ENCODE measurements at regions not wholly inside any gene's neighbourhood (a gene's known extent, or its start where the extent isn't known, plus 50 kb on each side); places are given as distances from the start of the nearest gene placed in this dataset.

DNA sequence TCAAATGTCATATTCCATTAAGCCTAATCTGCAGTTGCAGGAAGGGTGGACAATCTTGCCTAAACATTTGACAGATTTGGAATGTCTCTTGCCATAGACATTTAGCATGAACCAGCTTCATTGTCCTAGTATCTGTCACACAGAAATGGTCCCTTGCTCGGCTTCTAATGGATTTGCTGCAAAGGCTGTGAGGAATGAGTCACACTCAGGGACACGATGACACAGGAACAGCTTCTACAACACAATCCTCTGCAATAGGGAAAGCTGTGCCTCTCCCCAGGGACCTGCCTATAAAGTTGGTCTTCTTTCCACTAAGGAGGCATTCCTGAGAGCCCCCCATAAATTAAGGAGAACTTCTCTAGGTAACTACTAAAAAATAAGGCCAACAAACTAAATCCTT lies 155.1 kb upstream of the L3MBTL4 start:
- TF ChIP-seq YY1 (IDR thresholded peaks at IDR 0.05; ENCODE audit: low read depth) (no peak), EGR1 (IDR thresholded peaks at IDR 0.05) (no peak), FOXM1 (IDR thresholded peaks at IDR 0.05; ENCODE audit: borderline replicate concordance, low read depth) (no peak), CEBPB (IDR thresholded peaks at IDR 0.05) (no peak)

DNA sequence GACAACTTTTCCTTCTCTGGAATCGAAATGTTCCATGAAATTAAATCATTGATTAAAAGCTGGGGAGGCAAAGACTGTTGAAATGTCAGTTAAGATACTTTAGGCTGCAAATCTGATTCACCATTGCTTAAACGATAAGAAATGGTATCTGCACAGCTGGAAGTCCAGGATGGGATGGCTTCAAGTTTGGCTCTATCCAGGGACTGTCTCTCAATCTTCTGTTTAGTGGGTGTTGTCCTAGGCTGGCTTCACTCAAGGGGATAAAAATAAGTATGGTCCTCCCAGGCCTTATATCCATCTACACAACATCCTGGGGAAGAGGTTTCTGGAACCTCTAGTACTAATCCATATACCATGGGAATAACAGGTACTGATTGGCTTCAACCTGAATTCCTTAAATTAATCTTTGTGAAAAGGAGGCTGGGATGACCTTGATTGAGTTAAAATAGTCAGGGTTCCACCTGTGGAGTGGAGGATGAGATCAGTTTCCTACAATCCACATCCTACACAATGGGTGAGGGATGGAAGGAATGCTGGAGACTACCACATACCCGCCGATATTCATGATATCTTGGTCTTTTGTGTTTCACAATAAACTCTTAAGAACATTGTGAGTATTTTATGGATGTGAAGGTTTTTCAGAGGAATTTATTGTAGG lies 156.0 kb upstream of the L3MBTL4 start:
- TF ChIP-seq, protein P1, sequence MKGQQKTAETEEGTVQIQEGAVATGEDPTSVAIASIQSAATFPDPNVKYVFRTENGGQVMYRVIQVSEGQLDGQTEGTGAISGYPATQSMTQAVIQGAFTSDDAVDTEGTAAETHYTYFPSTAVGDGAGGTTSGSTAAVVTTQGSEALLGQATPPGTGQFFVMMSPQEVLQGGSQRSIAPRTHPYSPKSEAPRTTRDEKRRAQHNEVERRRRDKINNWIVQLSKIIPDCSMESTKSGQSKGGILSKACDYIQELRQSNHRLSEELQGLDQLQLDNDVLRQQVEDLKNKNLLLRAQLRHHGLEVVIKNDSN (IDR thresholded peaks at IDR 0.05) = no peak
- TF ChIP-seq EP300 (IDR thresholded peaks at IDR 0.05; ENCODE audit: borderline replicate concordance) (no peak), FOXM1 (IDR thresholded peaks at IDR 0.05; ENCODE audit: borderline replicate concordance, low read depth) (no peak), TCF12 (IDR thresholded peaks at IDR 0.05; ENCODE audit: low read depth) (no peak), RAD21 (IDR thresholded peaks at IDR 0.05; ENCODE audit: low read depth) (no peak), CEBPB (IDR thresholded peaks at IDR 0.05) (no peak), NFIC (IDR thresholded peaks at IDR 0.05) (no peak), TAF1 (IDR thresholded peaks at IDR 0.05; ENCODE audit: low read depth) (no peak), YY1 (IDR thresholded peaks at IDR 0.05; ENCODE audit: low read depth) (no peak), TEAD4 (IDR thresholded peaks at IDR 0.05) (no peak), EGR1 (IDR thresholded peaks at IDR 0.05) (no peak), ZBTB7A (IDR thresholded peaks at IDR 0.05; ENCODE audit: low read depth) (no peak), CREB1 (IDR thresholded peaks at IDR 0.05; ENCODE audit: low read depth) (no peak)
- TF ChIP-seq, protein P2, sequence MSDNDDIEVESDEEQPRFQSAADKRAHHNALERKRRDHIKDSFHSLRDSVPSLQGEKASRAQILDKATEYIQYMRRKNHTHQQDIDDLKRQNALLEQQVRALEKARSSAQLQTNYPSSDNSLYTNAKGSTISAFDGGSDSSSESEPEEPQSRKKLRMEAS (IDR thresholded peaks at IDR 0.05) = no peak
- TF ChIP-seq, protein P3, sequence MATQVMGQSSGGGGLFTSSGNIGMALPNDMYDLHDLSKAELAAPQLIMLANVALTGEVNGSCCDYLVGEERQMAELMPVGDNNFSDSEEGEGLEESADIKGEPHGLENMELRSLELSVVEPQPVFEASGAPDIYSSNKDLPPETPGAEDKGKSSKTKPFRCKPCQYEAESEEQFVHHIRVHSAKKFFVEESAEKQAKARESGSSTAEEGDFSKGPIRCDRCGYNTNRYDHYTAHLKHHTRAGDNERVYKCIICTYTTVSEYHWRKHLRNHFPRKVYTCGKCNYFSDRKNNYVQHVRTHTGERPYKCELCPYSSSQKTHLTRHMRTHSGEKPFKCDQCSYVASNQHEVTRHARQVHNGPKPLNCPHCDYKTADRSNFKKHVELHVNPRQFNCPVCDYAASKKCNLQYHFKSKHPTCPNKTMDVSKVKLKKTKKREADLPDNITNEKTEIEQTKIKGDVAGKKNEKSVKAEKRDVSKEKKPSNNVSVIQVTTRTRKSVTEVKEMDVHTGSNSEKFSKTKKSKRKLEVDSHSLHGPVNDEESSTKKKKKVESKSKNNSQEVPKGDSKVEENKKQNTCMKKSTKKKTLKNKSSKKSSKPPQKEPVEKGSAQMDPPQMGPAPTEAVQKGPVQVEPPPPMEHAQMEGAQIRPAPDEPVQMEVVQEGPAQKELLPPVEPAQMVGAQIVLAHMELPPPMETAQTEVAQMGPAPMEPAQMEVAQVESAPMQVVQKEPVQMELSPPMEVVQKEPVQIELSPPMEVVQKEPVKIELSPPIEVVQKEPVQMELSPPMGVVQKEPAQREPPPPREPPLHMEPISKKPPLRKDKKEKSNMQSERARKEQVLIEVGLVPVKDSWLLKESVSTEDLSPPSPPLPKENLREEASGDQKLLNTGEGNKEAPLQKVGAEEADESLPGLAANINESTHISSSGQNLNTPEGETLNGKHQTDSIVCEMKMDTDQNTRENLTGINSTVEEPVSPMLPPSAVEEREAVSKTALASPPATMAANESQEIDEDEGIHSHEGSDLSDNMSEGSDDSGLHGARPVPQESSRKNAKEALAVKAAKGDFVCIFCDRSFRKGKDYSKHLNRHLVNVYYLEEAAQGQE (IDR thresholded peaks at IDR 0.05; ENCODE audit: low read depth) = no peak

DNA sequence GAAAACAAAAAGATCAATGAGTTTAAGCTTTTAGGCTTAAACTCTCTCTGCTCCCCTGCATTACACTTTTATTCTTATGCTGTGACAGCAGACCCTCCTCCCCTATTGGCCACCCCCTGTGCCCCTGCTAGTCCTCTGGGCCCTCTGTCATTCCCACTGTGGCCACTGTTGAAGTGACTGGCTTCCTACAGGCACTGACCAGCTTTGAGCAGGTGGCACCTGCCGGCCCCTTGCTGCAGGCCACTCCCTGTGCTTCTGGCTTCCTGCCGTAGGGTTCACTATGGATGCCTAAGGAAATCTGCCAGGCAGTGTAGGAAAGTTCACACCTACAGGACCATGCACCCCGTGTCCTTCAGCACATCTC lies 156.5 kb upstream of the L3MBTL4 start:
- TF ChIP-seq YY1 (IDR thresholded peaks at IDR 0.05; ENCODE audit: low read depth) (no peak), TAF1 (IDR thresholded peaks at IDR 0.05; ENCODE audit: low read depth) (no peak), FOXM1 (IDR thresholded peaks at IDR 0.05; ENCODE audit: borderline replicate concordance, low read depth) (no peak), EP300 (IDR thresholded peaks at IDR 0.05; ENCODE audit: borderline replicate concordance) (no peak), CEBPB (IDR thresholded peaks at IDR 0.05) (no peak), RAD21 (IDR thresholded peaks at IDR 0.05; ENCODE audit: low read depth) (no peak), NFIC (IDR thresholded peaks at IDR 0.05) (no peak), EGR1 (IDR thresholded peaks at IDR 0.05) (no peak), CREB1 (IDR thresholded peaks at IDR 0.05; ENCODE audit: low read depth) (no peak), TEAD4 (IDR thresholded peaks at IDR 0.05) (no peak), ZBTB7A (IDR thresholded peaks at IDR 0.05; ENCODE audit: low read depth) (no peak), TCF12 (IDR thresholded peaks at IDR 0.05; ENCODE audit: low read depth) (no peak)
- TF ChIP-seq, protein P1 (IDR thresholded peaks at IDR 0.05) = no peak
- TF ChIP-seq, protein P2 (IDR thresholded peaks at IDR 0.05) = no peak
- TF ChIP-seq, protein P3 (IDR thresholded peaks at IDR 0.05; ENCODE audit: low read depth) = no peak

DNA sequence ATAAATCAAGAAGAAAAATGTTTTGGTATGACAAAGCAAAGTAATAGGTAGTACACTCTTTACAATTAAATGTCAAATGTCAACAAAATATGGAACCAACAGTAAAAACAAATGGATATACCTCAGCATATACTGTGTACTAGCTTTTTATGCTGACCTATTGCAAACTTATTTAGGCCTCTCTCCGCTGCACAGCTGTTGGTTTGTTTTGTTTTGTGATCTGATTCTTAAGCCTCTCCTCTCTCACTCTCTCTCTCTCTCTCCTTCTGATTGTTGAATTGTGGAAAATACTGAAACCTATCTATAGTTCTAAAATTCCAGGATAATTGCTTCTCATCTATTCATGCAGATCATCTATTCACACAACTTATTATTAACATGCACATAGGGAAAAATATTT lies 154.9 kb upstream of the ARHGAP28 start:
- TF ChIP-seq ZBTB7A (IDR thresholded peaks at IDR 0.05; ENCODE audit: low read depth) = no peak
- no peak for TF ChIP-seq YY1 (IDR thresholded peaks at IDR 0.05; ENCODE audit: low read depth)
- TF ChIP-seq, protein P2 (IDR thresholded peaks at IDR 0.05) = no peak
- no peak for TF ChIP-seq CREB1 (IDR thresholded peaks at IDR 0.05; ENCODE audit: low read depth)
- no peak for TF ChIP-seq NFIC (IDR thresholded peaks at IDR 0.05)
- TF ChIP-seq TCF12 (IDR thresholded peaks at IDR 0.05; ENCODE audit: low read depth) = no peak
- TF ChIP-seq CEBPB (IDR thresholded peaks at IDR 0.05) = no peak
- TF ChIP-seq TEAD4 (IDR thresholded peaks at IDR 0.05) = no peak
- no peak for TF ChIP-seq EP300 (IDR thresholded peaks at IDR 0.05; ENCODE audit: borderline replicate concordance)
- TF ChIP-seq TAF1 (IDR thresholded peaks at IDR 0.05; ENCODE audit: low read depth) = no peak
- TF ChIP-seq, protein P1 (IDR thresholded peaks at IDR 0.05) = no peak
- no peak for TF ChIP-seq RAD21 (IDR thresholded peaks at IDR 0.05; ENCODE audit: low read depth)
- TF ChIP-seq, protein P3 (IDR thresholded peaks at IDR 0.05; ENCODE audit: low read depth) = no peak
- no peak for TF ChIP-seq FOXM1 (IDR thresholded peaks at IDR 0.05; ENCODE audit: borderline replicate concordance, low read depth)
- no peak for TF ChIP-seq EGR1 (IDR thresholded peaks at IDR 0.05)

All from Ishikawa (cell line).